ENCODE measurements at regions not wholly inside any gene's neighbourhood (a gene's known extent, or its start where the extent isn't known, plus 50 kb on each side); places are given as distances from the start of the nearest gene placed in this dataset.

GRCh38 chr6:84615987-84616386 is 148.4 kb downstream of the TBX18 start:
- Histone ChIP-seq H3K36me3 (ENCODE audit: control insufficient read depth, insufficient read depth, low read length) (no peaks in the 10 kb centered on the region), H3K9ac (ENCODE audit: extremely low read depth, low read length, poor library complexity, severe bottlenecking) (no peak overlapping the region), H3K27ac (ENCODE audit: low read depth, low read length) (no peak overlapping the region), H3K27me3 (ENCODE audit: control insufficient read depth, insufficient read depth, low read length, poor library complexity, severe bottlenecking) (no peaks in the 10 kb centered on the region), H3K9me3 (ENCODE audit: control insufficient read depth, low read length) (no peaks in the 10 kb centered on the region), H3K4me1 (ENCODE audit: control insufficient read depth, insufficient read depth, low read length) (no peaks in the 10 kb centered on the region), H3K4me3 (ENCODE audit: low read length) (no peak overlapping the region)
- H3K4me3 Mint-ChIP-seq: no peak overlapping the region
- peaks cover 15% of the 10 kb centered on the region for H3K4me1 Mint-ChIP-seq
- no peaks in the 10 kb centered on the region for H3K36me3 Mint-ChIP-seq (ENCODE audit: low read depth)
- whole genome bisulfite sequencing, 2 experiments (ENCODE audit: insufficient coverage in 1 of 2, insufficient read length in 1 of 2): 89% methylated on average over 2 of the region's 2 CpGs; no CpG with 5 or more reads in 1 of the 2 experiments
- no peaks in the 10 kb centered on the region for H3K27me3 Mint-ChIP-seq (ENCODE audit: insufficient read depth)
- no peak for TF ChIP-seq CTCF (conservative IDR thresholded peaks at IDR 0.05)
- H3K27ac Mint-ChIP-seq: no peak overlapping the region
- no peak for DNase-seq
- peaks cover under 1% of the 10 kb centered on the region for H3K9me3 Mint-ChIP-seq

GRCh38 chr6:84615113-84615850 is 149.1 kb downstream of the TBX18 start:
- H3K4me1 Mint-ChIP-seq: peaks cover 15% of the 10 kb centered on the region
- Histone ChIP-seq H3K9me3 (ENCODE audit: control insufficient read depth, low read length) (no peaks in the 10 kb centered on the region), H3K36me3 (ENCODE audit: control insufficient read depth, insufficient read depth, low read length) (no peaks in the 10 kb centered on the region), H3K27me3 (ENCODE audit: control insufficient read depth, insufficient read depth, low read length, poor library complexity, severe bottlenecking) (no peaks in the 10 kb centered on the region), H3K27ac (ENCODE audit: low read depth, low read length) (no peak overlapping the region), H3K9ac (ENCODE audit: extremely low read depth, low read length, poor library complexity, severe bottlenecking) (no peak overlapping the region), H3K4me3 (ENCODE audit: low read length) (no peak overlapping the region), H3K4me1 (ENCODE audit: control insufficient read depth, insufficient read depth, low read length) (no peaks in the 10 kb centered on the region)
- no peaks in the 10 kb centered on the region for H3K9me3 Mint-ChIP-seq
- H3K27me3 Mint-ChIP-seq (ENCODE audit: insufficient read depth): no peaks in the 10 kb centered on the region
- TF ChIP-seq CTCF (conservative IDR thresholded peaks at IDR 0.05): no peak
- DNase-seq: no peak
- H3K4me3 Mint-ChIP-seq: no peak overlapping the region
- 50 to 100% methylated on average over 1 to 2 of the region's 2 CpGs for WGBS, 2 experiments (ENCODE audit: insufficient coverage in 1 of 2, insufficient read length in 1 of 2)
- H3K27ac Mint-ChIP-seq: no peak overlapping the region
- no peaks in the 10 kb centered on the region for H3K36me3 Mint-ChIP-seq (ENCODE audit: low read depth)

- Mint-ChIP-seq H3K4me1 (peaks cover 5% of the 10 kb centered on the region), H3K4me3 (no peak overlapping the region), H3K27me3 (ENCODE audit: insufficient read depth) (no peaks in the 10 kb centered on the region), H3K9me3 (peaks cover 5% of the 10 kb centered on the region), H3K36me3 (ENCODE audit: low read depth) (peaks cover 2% of the 10 kb centered on the region), H3K27ac (no peak overlapping the region)
- H3K27ac ChIP-seq (ENCODE audit: low read depth, low read length): no peak overlapping the region
- no peak for TF ChIP-seq CTCF (conservative IDR thresholded peaks at IDR 0.05)
- no peak for DNase-seq
- no peaks in the 10 kb centered on the region for H3K36me3 ChIP-seq (ENCODE audit: control insufficient read depth, insufficient read depth, low read length)
- no peaks in the 10 kb centered on the region for H3K4me1 ChIP-seq (ENCODE audit: control insufficient read depth, insufficient read depth, low read length)
- no peaks in the 10 kb centered on the region for H3K9me3 ChIP-seq (ENCODE audit: control insufficient read depth, low read length)
- H3K4me3 ChIP-seq (ENCODE audit: low read length): no peak overlapping the region
- no peak overlapping the region for H3K9ac ChIP-seq (ENCODE audit: extremely low read depth, low read length, poor library complexity, severe bottlenecking)
- WGBS, 2 experiments (ENCODE audit: insufficient coverage in 1 of 2, insufficient read length in 1 of 2): 95% methylated on average over 1 of the region's 2 CpGs; no CpG with 5 or more reads in 1 of the 2 experiments
- H3K27me3 ChIP-seq (ENCODE audit: control insufficient read depth, insufficient read depth, low read length, poor library complexity, severe bottlenecking): no peaks in the 10 kb centered on the region
These were observed 157.5 kb downstream of the TBX18 start for GRCh38 chr6:84606860-84607259.
